ENCODE measurements at regions not wholly inside any gene's neighbourhood (a gene's known extent, or its start where the extent isn't known, plus 50 kb on each side); places are given as distances from the start of the nearest gene placed in this dataset.

GRCh38 chr3:18217507-18218174 lies 207.5 kb downstream of the SATB1 start:
- Histone ChIP-seq H3K27ac (no peak overlapping the region), H3K36me3 (no peaks in the 10 kb centered on the region), H3K27me3 (no peaks in the 10 kb centered on the region), H3K9me3 (no peaks in the 10 kb centered on the region), H3K4me1 (no peaks in the 10 kb centered on the region), H3K4me3 (no peak overlapping the region)
- ATAC-seq (no peak), DNase-seq (no peak)
- intact Hi-C loops (cut with DNase I; ENCODE audit: low total_unique reads): no loop called here
- no peak for TF ChIP-seq POLR2A (IDR thresholded peaks at IDR 0.05)
- in situ Hi-C loops (cut with MboI; ENCODE audit: low sequenced_read_pairs in 4 of 4): no loop called here

GRCh38 chr3:18216996-18217395 lies 208.1 kb downstream of the SATB1 start:
- Histone ChIP-seq H3K4me3 (no peak overlapping the region), H3K27ac (no peak overlapping the region), H3K9me3 (no peaks in the 10 kb centered on the region), H3K27me3 (no peaks in the 10 kb centered on the region), H3K4me1 (no peaks in the 10 kb centered on the region), H3K36me3 (no peaks in the 10 kb centered on the region)
- in situ Hi-C loops (cut with MboI; ENCODE audit: low sequenced_read_pairs in 4 of 4) (no loop called here), intact Hi-C loops (cut with DNase I; ENCODE audit: low total_unique reads) (no loop called here)
- TF ChIP-seq CTCF (IDR thresholded peaks at IDR 0.05 in 4 of 5, conservative IDR thresholded peaks at IDR 0.05 in 1 of 5): no peak
- TF ChIP-seq POLR2A (IDR thresholded peaks at IDR 0.05): no peak
- DNase-seq (no peak), ATAC-seq (no peak)

- in situ Hi-C loops (cut with MboI; ENCODE audit: low sequenced_read_pairs in 4 of 4): no loop called here
- TF ChIP-seq CTCF (IDR thresholded peaks at IDR 0.05 in 4 of 5, conservative IDR thresholded peaks at IDR 0.05 in 1 of 5) (no peak), POLR2A (IDR thresholded peaks at IDR 0.05) (no peak)
- ATAC-seq: no peak
- no peak for DNase-seq
- no peaks in the 10 kb centered on the region for H3K36me3 ChIP-seq
- H3K4me3 ChIP-seq: no peak overlapping the region
- no peak overlapping the region for H3K27ac ChIP-seq
- intact Hi-C loops (cut with DNase I; ENCODE audit: low total_unique reads): no loop called here
- H3K4me1 ChIP-seq: no peaks in the 10 kb centered on the region
- no peaks in the 10 kb centered on the region for H3K27me3 ChIP-seq
- H3K9me3 ChIP-seq: no peaks in the 10 kb centered on the region
Observed at GRCh38 chr3:18215639-18216038, 209.5 kb downstream of the SATB1 start.

- no peak for DNase-seq
- Histone ChIP-seq H3K4me1 (no peaks in the 10 kb centered on the region), H3K9me3 (no peaks in the 10 kb centered on the region), H3K4me3 (no peak overlapping the region), H3K36me3 (no peaks in the 10 kb centered on the region), H3K27me3 (no peaks in the 10 kb centered on the region), H3K27ac (no peak overlapping the region)
- in situ Hi-C loops (cut with MboI; ENCODE audit: low sequenced_read_pairs in 4 of 4): no loop called here
- ATAC-seq: no peak
- no peak for TF ChIP-seq CTCF (IDR thresholded peaks at IDR 0.05 in 4 of 5, conservative IDR thresholded peaks at IDR 0.05 in 1 of 5)
- TF ChIP-seq POLR2A (IDR thresholded peaks at IDR 0.05): no peak
- intact Hi-C loops (cut with DNase I; ENCODE audit: low total_unique reads): no loop called here
Observed at GRCh38 chr3:18211116-18211515, 214.0 kb downstream of the SATB1 start.

- no peaks in the 10 kb centered on the region for H3K27me3 ChIP-seq
- no peak overlapping the region for H3K4me3 ChIP-seq
- in situ Hi-C loops (cut with MboI; ENCODE audit: low sequenced_read_pairs in 4 of 4): no loop called here
- H3K4me1 ChIP-seq: no peaks in the 10 kb centered on the region
- intact Hi-C loops (cut with DNase I; ENCODE audit: low total_unique reads): no loop called here
- no peaks in the 10 kb centered on the region for H3K36me3 ChIP-seq
- TF ChIP-seq CTCF (IDR thresholded peaks at IDR 0.05 in 4 of 5, conservative IDR thresholded peaks at IDR 0.05 in 1 of 5): no peak
- TF ChIP-seq POLR2A (IDR thresholded peaks at IDR 0.05): no peak
- ATAC-seq (no peak), DNase-seq (no peak)
- no peak overlapping the region for H3K27ac ChIP-seq
- H3K9me3 ChIP-seq: no peaks in the 10 kb centered on the region
Observed at GRCh38 chr3:18208856-18209255, 216.3 kb downstream of the SATB1 start.
